HG02763 (cell line): ENCODE measurements at regions not wholly inside any gene's neighbourhood (a gene's known extent, or its start where the extent isn't known, plus 50 kb on each side); places are given as distances from the start of the nearest gene placed in this dataset.
"Not testable (repeated sequence)": the region's sequence is repeated elsewhere in the genome, so short reads cannot be mapped to it uniquely, and the experiment has no call there.

Experiments
- ATAC-seq: cut with Tn5 transposase; IDR thresholded peaks from one replicate; pipeline ENCODE4 v1.9.1; 2021; ENCODE audit warnings: mild to moderate bottlenecking, moderate library complexity; ENCODE audit not compliant: unreplicated experiment

DNA sequence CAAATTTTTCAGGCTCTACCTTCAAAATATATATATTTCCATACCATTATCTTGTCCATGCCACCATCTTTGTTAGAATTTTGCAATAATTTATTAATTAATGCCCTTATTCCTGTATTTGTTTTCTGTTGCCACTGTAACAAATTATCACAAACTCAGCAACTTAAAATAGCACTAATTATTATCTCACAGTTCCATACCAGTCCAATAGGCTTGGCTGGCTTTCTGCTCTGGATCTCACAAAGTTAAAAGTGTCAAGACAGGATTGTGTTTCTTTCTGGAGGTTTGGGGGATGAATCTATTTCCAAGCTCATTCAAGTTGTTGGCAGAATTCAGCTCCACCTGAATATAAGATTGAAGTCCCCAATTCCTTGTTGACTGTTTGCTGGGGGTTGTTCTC, 58.6 kb upstream of the SLC38A4 start:
- no peak for ATAC-seq

DNA sequence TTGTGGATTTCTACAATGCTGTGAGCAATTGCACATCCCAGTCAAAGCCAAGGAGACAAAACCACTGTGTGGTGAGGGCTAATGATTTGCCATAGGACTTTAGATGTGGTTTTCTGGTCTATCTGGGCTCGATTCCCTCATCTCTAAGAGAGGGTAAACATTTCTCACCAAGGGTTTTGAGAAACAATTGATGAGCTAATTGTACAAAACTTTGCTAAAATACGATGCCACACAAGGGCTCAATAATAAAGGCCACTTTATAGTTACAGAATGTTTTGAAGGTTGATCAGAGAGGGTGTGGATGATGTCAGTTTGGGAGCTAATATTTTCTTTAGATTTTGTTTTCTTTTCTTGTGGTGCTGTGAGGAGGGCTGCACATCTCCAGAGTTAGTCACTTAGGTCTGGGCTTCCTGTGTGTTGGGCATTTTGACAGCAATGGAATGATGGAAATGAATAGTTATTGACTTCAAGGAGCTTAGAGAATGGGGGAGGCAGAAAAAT, 60.8 kb upstream of the SLC38A4 start:
- no peak for ATAC-seq

DNA sequence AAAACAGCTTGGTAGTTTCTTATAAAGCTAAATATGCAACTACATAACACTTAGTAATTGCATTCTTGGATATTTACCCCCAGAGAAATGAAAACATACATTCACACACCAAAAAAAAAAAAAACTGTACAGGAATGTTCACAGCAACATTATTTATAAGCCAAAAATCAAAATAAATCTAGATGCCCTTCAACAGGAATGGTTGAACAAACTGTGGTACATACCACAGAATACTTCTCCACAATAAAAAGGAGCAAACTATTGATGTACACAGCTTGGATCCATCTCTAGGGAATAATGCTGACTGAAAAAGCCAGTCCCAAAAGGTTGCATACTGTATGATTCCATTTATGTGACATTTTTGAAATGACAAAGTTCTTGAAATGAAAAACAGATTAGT, 62.1 kb upstream of the SLC38A4 start:
- no peak for ATAC-seq

DNA sequence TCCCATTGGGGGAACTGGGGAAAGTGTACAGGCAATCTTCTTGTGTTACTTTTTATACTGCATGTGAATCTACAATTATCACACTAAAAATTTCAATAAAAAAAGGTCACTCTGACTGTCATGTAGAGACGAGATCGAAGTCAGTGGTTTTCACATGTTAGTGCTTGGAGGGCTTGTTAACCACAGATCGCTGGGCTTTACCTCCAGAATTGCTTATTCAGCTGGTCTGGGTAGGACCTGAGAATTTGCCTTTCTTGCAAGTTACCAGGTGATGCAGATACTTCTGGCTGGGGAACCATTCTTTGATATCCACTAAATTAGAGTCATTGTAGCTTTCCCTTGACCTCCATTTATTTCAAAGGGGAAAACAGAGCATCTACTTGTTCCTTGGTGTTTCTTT, 62.8 kb upstream of the SLC38A4 start:
- ATAC-seq = no peak

DNA sequence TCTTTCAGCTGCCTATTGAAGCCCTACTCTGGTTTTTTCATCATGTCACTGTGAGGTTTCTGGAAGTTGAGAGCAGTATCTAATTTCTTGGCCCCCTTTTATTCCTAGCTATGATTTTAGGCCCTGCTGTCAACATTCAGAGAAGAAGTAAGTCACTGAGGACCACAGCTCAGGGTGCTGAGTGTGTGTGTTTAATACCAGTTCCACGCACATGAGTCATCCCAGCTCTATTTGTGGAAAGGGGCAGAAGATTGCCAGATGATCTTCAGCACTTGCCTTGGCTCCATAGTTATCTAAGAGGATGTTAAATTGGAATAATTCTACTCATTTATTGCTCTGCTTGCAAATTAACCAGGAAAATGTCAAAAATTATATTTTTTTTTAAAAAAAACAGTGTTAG, 65.5 kb upstream of the SLC38A4 start:
- ATAC-seq = no peak

DNA sequence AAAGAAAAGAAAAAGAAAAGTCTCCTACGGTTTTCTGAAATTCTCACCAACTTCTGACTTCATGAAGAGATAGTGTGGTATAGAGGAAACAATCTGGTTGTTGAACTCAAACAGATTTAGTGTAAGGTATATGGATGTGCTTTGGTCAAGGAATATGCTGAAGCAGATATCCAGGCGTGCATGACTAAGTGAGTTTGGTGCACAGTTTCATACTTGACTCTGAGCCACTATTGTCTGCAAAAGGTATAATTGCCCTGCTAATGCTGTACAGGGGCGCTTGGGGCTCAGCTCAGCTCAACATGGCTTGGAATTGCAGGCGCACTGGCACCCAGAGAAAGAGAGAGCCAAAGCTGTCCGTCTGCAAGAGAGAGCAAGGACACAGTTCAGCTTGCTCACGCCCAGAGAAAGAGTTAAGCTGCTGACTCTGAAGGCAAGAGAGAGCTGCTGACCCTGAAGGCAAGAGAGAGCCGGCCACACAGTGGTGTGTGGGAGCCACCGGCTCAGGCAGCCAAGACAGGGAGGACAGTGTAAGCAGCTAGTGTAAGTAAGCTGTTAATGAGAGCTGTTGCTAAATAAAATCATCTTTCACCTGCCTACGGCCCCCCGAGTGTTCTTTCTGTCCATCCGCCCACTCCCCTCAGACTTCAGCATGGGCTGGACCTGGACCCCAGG, 66.4 kb upstream of the SLC38A4 start:
- ATAC-seq = no peak

DNA sequence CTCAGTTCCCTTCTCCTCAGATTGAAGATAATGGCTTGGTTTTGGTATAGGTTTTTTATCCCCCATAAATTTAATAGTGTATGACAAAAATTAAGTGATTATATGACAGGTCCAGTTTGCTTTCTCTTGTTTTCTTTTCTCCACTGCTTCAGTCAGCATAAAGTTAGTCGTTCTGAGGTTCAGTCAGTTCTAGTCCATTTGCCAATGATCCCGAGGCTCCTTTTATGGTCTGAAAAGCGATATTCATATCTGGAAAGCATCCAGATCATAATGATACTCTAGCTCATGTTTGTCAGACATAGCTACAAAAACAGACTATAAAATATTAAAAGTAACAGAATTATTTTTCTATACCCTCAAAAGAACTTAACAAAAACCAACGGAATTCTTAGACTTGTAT, 67.1 kb upstream of the SLC38A4 start:
- ATAC-seq = no peak

DNA sequence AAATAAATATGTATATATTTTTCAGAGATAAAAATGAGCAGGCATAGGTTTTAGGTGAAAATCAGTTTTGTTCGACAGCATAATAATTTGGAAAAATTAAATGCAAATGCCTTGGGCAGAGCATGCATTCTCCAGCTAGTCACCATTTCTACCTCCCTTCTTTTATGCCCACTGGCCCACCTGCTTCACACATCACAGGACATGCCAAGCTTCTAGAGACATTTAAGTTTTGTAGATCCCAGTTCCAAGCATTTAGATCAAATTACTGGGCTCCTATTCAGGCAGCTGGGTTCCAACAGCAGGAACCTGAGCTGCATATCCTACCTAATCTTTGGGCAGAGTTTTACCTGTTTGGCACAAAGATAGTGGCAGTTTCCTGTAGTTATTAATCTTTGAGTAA, 67.6 kb upstream of the SLC38A4 start:
- no peak for ATAC-seq

DNA sequence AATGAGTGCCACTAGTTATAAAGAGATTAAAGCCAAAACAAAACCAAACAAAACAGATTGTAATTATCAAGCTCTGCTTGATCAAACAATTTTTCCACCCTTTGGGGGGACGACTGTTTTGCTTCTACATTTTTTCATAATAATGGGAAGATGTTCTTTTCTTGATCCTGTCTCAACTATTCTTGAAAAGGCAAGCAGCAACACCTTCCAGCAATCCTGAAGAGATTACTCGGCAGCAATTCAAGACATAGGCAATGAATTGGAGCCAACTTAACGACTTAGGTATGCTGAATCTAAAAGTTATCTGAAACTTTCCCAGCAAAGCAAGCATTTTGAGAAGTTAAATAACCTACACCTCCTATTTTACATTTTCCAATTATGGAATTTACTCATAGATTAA, 69.9 kb upstream of the SLC38A4 start:
- ATAC-seq = no peak

DNA sequence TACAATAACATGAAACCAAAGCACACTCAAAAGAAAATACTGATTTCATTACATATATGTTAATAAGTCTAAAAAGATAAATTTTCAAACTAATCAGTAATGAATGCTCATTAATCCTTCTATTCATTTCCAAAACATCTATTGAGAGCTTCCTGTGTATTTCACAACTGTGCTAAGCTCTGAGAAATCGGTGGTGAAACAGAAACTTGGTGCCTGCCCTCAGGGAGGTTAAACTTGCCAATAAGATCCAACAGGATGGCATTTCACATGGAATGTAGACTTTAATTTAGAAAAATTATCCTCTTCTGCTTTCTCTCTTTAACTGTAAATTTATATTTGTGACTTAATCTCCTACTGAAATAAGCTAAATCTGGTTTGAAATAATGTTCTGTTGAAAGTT, 70.9 kb upstream of the SLC38A4 start:
- ATAC-seq = no peak

DNA sequence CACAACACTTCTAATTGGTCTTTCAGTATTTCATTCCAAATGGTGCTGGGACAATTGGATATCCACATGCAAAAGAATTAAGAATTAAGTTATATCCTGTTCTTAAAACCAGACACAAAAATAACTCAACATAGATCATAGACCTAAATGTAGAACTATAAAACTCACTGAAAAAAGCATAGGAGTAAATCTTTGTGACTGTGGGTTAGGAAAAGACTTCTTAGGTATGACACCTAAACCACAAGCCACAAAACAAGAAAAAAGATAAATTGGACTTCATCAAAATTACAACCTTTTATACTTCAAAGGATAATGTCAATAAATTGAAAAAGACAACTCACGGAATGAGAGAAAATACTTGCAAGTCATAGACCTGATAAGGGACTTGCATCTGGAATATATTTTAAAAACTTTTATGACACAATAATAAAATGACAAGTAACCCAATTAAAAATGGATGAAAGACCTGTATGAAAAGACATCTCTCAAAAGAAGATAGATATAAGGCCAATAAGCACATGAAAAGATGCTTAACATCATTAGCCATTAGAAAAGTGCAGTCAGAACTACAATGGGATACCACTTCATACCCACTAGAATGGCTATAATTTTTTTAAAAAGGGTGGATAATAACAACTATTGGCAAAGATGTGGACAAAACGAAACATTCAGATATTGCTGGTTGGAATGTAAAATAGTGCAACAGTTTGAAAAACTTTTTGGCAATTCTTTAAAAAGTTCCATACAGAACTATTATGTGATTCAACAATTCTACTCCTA, 72.5 kb upstream of the SLC38A4 start:
- no peak for ATAC-seq

DNA sequence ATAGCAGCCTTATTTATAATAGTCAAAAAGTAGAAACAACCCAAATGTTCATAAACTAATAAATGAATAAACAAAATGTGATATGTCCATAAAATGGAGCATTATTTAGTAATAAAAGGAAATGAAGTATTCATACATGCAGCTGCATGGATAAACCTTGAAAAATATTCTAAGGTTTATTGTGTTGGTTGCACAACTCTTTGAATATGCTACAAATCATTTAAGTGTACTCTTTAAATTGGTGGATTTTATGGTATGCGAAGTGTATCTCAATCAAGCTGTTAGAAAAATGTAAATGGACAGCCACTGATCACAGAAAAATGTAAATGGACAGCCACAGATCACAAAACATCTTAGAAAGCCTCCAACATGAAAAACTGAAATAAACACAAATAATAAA, 73.2 kb upstream of the SLC38A4 start:
- ATAC-seq = no peak

DNA sequence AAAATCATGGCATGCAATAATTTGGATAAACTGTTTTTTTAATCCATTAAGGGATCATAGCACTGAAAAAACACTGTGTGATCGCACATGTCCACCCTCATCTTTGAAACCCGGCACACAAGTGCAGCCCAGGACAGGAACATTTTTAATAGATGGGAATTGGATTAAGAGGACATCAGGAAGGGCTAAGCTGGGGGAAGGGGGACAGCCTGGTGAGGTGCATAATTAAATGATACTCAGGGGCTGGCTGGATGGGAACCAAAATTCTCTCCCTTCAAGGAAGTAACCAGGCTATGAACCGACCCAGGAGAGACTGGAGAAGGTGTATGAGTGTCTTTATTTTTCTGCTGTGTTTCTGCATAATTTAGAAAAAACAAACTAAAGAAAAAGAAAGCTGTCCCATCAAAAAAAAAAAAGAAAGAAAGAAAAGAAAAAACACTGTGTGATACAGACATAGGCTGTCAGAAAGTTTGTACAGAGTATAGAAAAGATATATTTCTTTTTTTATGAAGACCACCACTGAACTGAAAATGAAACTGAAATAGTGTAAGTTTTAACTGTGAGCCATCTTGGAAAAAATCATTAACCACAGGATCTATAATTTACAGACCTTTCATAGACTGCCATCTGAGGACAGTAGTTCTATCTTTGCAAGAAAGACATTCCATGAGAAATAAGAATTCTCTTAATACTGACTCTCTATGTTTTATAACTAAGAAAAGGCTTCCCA, 75.1 kb upstream of the SLC38A4 start:
- no peak for ATAC-seq

DNA sequence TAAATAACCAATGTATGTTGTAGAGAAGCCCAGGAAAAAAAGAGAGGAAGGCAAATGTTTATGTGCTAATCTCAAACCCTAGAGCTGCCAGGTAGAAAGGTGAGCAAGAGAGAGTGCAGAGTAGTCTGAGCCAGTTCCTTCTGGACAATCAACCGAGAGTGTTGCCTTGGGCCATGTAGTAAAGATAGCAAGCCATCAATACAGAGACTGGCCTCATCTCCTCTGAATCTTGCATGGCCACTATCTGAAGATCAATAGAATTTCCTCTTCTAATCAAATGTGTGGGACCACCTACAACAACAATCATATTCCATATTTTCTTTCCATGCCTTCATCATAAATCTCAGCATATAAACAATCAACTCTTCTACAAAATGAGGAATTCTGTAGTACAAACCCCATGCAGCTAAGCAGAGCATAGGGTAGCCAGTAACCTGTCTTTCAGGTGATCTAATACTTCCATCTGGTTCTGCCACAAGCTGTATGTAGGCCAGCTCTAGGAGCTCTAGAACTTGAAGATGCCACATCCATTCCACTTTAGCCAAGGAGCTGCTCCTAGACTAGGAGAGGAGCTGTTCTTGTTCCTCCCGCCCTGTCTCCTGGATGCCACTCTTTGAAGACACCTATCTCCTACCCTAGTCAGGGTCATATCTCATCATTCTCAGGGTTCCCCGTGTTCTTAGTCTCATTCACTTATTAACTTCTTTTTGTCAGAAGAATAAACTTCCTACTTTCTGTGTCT, 75.8 kb upstream of the SLC38A4 start:
- ATAC-seq = no peak

DNA sequence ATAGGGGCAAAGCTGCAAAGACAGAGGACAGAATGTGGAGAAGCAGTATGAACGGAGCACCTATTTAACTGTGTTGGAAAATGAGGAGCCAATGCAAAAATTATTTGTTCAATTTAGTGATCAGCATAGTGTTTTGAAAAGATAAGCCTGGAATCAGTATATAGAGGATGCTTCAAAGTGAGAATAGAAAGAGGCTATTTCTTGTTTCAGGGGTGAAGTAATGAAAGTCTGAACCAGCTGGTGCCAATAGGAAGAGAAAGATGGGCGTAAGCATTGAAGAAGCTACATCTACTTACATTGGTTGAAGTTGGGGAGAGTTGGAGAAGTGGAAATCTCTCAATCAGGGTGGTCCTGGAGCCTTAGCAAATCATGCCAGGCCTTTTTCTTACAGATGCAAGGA, 77.3 kb upstream of the SLC38A4 start:
- ATAC-seq = no peak

DNA sequence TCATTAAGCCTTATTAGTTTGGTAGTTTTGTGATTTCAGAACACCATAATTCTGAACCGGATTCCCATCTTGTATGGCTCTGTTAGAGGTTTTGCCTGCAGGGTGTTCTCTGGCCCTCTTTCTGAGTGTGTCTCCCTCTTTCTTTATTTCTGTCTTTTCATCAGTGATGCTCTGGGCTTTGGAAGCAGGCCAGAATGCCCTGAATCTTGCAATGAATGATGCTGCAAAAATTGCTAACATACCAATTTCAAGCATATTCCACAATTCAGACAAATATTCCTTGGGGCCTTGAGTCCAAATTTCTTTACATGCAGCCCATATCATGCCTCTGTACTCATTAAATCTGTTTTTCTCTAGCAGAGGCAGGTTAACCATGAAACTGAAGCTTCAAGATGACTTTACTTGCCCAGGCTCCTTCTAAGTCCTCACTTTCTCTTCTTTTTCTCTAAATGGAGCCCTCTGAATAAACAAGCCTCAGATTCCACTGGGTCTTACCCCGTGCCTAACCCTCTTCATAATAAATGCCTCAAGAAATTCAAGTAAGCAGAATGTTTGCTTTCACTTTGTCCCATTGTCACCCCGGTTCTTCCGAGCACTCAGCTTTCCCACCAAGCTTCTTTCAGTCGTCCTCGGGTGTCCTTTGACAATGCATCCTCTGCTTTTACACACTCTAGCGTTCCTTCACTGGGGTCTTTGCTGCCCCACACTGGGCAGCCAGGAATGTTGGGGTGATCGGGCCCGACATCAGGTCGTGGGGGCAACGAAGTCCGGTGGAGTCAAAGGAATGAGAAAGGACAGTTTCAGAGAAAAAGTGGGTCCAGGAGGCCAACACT, 78.8 kb upstream of the SLC38A4 start:
- ATAC-seq = no peak

DNA sequence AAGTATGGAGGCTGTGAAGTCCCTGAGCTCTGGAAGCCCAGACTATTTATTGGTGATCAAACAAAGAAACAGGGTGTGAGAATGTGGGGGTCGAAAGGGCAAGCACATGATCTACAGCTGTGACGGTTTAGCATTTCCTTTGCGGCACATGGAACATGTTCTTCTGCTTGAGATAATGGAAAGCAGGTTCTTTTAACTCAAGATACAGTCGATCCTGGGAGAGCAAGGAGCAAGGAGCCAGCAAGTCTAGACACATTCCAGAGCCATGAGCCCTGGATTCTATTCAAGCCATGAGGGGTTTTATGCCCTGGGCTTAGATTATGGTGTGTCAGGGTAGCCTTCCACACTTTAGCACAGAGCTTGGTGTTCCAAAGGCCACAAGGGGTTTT, 79.4 kb upstream of the SLC38A4 start:
- ATAC-seq = not testable (repeated sequence)

DNA sequence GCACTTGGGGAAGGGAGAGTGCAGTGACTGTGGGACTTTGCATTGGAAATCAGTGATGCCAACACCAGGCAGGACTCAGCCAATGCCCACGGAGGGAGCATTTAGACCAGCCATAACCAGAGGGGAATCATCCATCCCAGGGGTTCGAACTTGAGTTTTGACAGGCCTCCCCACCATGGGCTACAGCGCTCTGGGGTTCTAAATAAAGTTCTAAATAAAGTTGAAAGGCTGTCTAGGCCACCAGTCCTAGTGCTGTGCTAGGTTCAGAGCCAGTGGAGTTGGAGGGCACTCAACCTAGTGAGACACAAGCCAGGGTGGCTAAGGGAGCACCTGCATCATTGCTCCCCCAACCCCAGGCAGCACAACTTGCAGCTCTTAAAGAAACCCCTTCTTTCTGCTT, 82.0 kb upstream of the SLC38A4 start:
- no peak for ATAC-seq

DNA sequence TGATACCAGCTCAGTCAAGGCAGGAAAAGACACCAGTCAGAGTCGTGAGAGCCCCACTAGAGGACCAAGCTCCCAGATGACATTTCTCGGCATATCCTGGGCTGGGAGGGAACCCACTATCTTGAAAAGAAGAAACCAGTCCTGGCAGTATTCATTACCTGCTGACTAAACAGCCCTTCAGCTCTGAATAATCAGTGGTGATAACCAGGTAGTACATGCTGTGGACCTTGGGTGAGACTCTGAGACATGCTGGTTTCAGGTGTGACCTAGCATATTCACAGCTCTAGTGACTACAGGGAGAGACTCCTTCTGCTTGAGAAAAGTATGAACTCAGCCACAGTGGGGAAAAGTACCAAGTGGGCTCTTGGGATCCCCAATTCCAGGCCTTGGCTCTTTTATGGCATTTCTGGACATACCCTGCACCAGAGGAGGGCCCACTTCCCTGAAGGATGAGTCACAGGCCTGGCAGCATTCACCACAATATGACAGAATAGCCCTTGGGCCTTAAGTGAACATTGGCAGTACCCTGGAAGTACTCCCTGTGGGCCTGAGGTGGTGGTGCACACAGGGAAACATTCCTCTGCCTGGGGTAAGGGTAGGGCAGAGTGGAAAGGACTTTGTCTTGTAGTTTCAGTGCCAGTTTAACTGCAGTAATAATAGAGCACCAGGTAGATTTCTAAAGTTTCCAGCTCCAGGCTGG, 82.6 kb upstream of the SLC38A4 start:
- no peak for ATAC-seq
